ENCODE measurements at regions not wholly inside any gene's neighbourhood (a gene's known extent, or its start where the extent isn't known, plus 50 kb on each side); places are given as distances from the start of the nearest gene placed in this dataset.
A peak's percentile ranks its signal among the peaks of the same experiment; 100 is the strongest.

DNA sequence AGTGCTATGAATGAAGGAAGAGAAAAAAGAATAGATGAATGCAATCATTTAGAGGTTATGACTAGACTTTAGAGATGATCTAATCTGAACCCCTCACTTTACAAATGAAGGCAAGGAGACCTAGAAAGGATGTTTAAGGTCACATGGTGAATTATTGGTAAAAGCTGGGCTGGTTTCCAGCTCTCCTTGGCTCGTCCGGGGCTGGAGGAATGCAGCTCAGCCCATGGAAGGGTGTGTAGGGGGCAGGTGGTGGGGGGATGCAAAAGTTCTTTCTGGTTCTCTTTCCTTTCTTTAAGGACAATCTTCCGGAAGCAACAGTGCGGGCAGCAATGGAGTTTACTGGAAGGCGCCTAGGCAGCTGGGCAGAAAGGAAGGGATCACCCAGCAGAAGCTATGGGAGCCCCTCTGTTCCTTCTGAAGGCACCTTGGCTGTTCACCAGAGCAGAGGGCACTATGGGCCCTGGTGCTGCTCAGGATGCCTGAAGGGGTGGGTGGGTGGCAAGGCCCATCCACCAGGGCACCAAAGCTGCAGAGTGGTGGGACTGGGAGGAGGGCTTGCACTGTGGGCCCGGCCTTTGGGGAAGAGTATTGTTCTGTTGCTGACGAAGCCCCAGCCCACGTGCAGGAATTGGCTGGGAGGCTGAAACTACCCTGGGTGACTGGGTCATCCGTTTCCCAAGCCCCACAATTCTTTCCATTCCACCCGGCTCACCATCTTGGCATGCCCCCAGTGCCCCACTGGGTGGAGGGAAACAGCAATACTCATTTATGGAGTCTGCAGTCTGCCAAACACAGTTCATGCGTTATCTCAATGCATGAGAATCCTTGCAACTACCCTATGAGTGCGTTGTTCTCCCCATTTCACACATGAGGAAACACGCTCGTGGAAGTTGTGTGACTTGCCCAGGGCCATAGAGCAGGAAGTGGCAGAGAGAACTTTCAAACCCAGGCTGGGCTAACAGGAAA, 78.2 kb downstream of the IRF2BPL start:
- Histone ChIP-seq H3K36me3 (ENCODE audit: control insufficient read depth, insufficient read depth, low read length) (no peaks in the 10 kb centered on the region), H3K9me3 (ENCODE audit: control insufficient read depth, insufficient read depth, low read length) (no peaks in the 10 kb centered on the region), H3K4me1 (ENCODE audit: control insufficient read depth, insufficient read depth, low read length) (peaks cover 79% of the 10 kb centered on the region), H3K4me3 (ENCODE audit: low read depth, low read length) (no peak overlapping the region), H3K27me3 (ENCODE audit: control insufficient read depth, insufficient read depth, low read length) (no peaks in the 10 kb centered on the region), H3K27ac (ENCODE audit: low read depth, low read length) (peak overlapping the region; percentile 68)
- DNase-seq (ENCODE audit: low read depth in 4 of 6, low spot score in 6 of 6) = peak in 2 of 6 donors; percentile 56 to 76
- 39% methylated on average over 10 of the region's 14 CpGs for WGBS (ENCODE audit: insufficient coverage)

DNA sequence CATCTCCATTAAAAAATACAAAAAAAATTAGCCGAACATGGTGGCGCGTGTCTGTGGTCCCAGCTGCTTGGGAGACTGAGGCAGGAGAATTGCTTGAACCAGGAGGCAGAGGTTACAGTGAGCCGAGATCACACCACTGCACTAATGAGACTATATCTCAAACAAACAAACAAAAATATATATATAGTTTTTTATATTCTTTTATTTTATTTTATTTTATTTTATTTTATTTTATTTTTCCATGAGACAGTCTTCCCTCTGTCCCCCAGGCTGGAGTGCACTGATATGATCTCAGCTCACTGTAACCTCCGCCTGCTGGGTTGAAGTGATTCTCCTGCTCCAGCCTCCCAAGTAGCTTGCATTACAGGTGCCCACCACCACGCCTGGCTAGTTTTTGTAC, 79.5 kb downstream of the IRF2BPL start:
- H3K27ac ChIP-seq (ENCODE audit: low read depth, low read length) = peak overlapping the region; percentile 92
- no peak for DNase-seq (ENCODE audit: low read depth in 4 of 6, low spot score in 6 of 6)
- H3K27me3 ChIP-seq (ENCODE audit: control insufficient read depth, insufficient read depth, low read length) = no peaks in the 10 kb centered on the region
- 100% methylated on average over 1 of the region's 6 CpGs for WGBS (ENCODE audit: insufficient coverage)
- peaks cover 65% of the 10 kb centered on the region for H3K4me1 ChIP-seq (ENCODE audit: control insufficient read depth, insufficient read depth, low read length)
- H3K36me3 ChIP-seq (ENCODE audit: control insufficient read depth, insufficient read depth, low read length) = no peaks in the 10 kb centered on the region
- H3K4me3 ChIP-seq (ENCODE audit: low read depth, low read length) = no peak overlapping the region
- H3K9me3 ChIP-seq (ENCODE audit: control insufficient read depth, insufficient read depth, low read length) = no peaks in the 10 kb centered on the region

DNA sequence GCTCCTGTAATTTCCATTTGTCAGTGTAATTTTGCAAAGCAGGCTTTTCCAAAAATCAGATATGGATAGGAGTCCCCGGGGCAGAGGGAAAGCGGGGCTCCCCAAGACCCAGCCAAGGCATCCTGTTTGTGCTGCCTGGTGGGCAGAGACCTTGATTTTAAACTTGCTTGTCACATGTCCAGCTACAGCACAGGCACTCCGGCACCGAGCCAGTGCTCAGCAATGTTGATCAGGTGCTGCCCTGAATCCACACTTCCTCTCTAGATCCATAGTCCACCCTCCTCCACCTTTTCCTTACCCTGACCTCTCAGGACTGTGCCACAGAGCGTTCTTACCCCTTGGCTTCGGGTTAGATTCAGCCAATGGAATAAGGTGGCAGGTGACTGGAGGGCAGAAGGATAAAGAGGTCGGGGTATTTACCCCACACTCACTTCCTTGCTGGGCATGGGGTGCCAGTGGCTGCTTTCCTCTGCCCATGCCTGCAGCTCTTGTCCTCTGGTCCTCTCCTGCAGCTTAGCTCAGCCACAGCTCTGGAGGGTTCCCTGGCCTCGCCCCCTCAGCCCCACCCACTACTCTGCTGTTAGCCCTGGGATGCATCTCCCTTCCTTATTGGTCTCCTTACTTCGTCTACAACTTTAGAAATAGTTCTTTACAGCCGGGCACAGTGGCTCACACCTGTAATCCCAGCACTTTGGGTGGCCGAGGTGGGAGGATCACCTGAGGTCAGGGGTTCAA, 80.1 kb downstream of the IRF2BPL start:
- peak overlapping the region; percentile 92 for H3K27ac ChIP-seq (ENCODE audit: low read depth, low read length)
- no peaks in the 10 kb centered on the region for H3K36me3 ChIP-seq (ENCODE audit: control insufficient read depth, insufficient read depth, low read length)
- WGBS (ENCODE audit: insufficient coverage) = 52% methylated on average over 6 of the region's 11 CpGs
- H3K4me3 ChIP-seq (ENCODE audit: low read depth, low read length) = no peak overlapping the region
- DNase-seq (ENCODE audit: low read depth in 4 of 6, low spot score in 6 of 6) = peak in 1 of 6 donors; percentile 34
- peaks cover 59% of the 10 kb centered on the region for H3K4me1 ChIP-seq (ENCODE audit: control insufficient read depth, insufficient read depth, low read length)
- H3K9me3 ChIP-seq (ENCODE audit: control insufficient read depth, insufficient read depth, low read length) = no peaks in the 10 kb centered on the region
- H3K27me3 ChIP-seq (ENCODE audit: control insufficient read depth, insufficient read depth, low read length) = no peaks in the 10 kb centered on the region

DNA sequence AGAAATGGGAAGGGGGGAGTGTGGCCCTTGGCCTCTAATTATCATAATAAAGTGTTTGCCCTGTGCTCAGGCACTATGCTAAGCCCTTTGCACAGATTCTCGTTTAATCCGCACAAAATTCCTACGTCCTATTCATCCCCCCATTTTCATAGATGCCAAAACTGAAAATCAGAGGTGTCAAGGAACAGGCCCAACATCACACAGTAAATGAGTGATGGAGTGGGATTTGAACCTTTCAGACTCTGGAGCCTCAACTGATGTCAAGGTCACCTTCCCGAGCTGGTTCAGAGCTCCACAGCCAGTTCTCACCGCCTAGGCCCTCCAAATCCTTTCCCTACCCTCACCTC, 80.7 kb downstream of the IRF2BPL start:
- Histone ChIP-seq H3K27ac (ENCODE audit: low read depth, low read length) (peak overlapping the region; percentile 92), H3K9me3 (ENCODE audit: control insufficient read depth, insufficient read depth, low read length) (no peaks in the 10 kb centered on the region), H3K36me3 (ENCODE audit: control insufficient read depth, insufficient read depth, low read length) (no peaks in the 10 kb centered on the region), H3K27me3 (ENCODE audit: control insufficient read depth, insufficient read depth, low read length) (no peaks in the 10 kb centered on the region), H3K4me1 (ENCODE audit: control insufficient read depth, insufficient read depth, low read length) (peaks cover 55% of the 10 kb centered on the region), H3K4me3 (ENCODE audit: low read depth, low read length) (peak overlapping the region; percentile 1)
- WGBS (ENCODE audit: insufficient coverage) = 21% methylated on average over 2 of the region's 5 CpGs
- no peak for DNase-seq (ENCODE audit: low read depth in 4 of 6, low spot score in 6 of 6)

DNA sequence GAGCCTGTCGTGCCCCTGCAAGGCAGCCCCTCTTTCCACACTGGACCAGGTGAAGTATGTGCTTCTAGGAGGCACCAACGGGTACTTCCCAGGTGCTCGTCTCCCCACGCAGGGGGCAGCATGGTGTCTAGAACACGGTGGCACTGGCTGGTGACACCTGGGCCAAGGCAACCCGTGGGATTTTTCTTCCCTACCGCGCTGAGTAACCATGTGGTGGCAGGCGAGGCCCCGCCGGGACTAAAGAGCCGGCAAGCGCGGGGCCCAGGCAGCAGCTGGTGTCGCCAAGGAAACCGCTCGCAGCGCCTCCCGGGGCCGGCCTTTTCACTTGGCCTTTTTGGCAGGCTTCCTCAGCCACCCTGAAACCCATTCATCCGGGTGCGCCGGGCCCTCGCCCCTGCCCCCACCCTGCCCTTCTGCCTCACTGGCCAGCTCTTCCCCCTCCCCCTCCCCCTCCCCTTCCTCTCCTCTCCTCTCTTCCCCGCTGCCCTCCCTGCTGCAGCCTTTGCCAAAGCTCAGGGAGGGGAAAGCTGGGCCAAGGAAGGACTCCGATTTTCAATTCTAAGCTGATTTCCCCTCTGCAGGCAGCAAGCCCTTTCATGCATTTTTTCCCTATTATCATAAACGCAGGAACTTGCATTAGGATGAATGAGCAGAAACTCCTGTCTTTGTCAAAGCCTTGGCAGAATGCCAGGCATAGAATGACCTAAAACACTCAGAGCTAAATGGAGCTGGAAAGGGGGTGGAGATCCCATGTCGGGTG, 81.2 kb downstream of the IRF2BPL start:
- Histone ChIP-seq H3K4me3 (ENCODE audit: low read depth, low read length) (peak overlapping the region; percentile 1), H3K27ac (ENCODE audit: low read depth, low read length) (peak overlapping the region; percentile 92), H3K27me3 (ENCODE audit: control insufficient read depth, insufficient read depth, low read length) (no peaks in the 10 kb centered on the region), H3K36me3 (ENCODE audit: control insufficient read depth, insufficient read depth, low read length) (no peaks in the 10 kb centered on the region), H3K9me3 (ENCODE audit: control insufficient read depth, insufficient read depth, low read length) (no peaks in the 10 kb centered on the region), H3K4me1 (ENCODE audit: control insufficient read depth, insufficient read depth, low read length) (peaks cover 55% of the 10 kb centered on the region)
- peak in 4 of 6 donors; percentile 83 to 97 (median 92) for DNase-seq (ENCODE audit: low read depth in 4 of 6, low spot score in 6 of 6)
- WGBS (ENCODE audit: insufficient coverage) = under 1% methylated on average over 22 of the region's 28 CpGs

DNA sequence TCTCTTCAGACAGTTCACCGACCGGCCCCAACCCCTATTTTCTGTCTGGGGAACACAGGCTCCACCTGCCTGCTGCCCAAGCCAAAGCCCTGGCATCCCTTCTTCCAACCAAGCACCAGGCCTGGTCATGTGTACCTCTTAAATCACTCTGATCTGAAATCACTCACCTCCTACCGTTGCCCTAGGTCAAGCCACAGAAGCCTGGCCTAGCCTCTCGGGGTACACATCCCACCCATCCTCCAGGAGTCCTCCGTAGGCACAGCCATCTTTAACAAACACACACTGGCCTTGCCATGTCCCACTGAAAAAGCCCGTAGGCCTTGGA, 81.8 kb downstream of the IRF2BPL start:
- H3K4me1 ChIP-seq (ENCODE audit: control insufficient read depth, insufficient read depth, low read length) = peaks cover 58% of the 10 kb centered on the region
- no peaks in the 10 kb centered on the region for H3K36me3 ChIP-seq (ENCODE audit: control insufficient read depth, insufficient read depth, low read length)
- DNase-seq (ENCODE audit: low read depth in 4 of 6, low spot score in 6 of 6) = no peak
- peak overlapping the region; percentile 92 for H3K27ac ChIP-seq (ENCODE audit: low read depth, low read length)
- 32% methylated on average over 6 of the region's 6 CpGs for WGBS (ENCODE audit: insufficient coverage)
- H3K4me3 ChIP-seq (ENCODE audit: low read depth, low read length) = no peak overlapping the region
- no peaks in the 10 kb centered on the region for H3K27me3 ChIP-seq (ENCODE audit: control insufficient read depth, insufficient read depth, low read length)
- no peaks in the 10 kb centered on the region for H3K9me3 ChIP-seq (ENCODE audit: control insufficient read depth, insufficient read depth, low read length)

DNA sequence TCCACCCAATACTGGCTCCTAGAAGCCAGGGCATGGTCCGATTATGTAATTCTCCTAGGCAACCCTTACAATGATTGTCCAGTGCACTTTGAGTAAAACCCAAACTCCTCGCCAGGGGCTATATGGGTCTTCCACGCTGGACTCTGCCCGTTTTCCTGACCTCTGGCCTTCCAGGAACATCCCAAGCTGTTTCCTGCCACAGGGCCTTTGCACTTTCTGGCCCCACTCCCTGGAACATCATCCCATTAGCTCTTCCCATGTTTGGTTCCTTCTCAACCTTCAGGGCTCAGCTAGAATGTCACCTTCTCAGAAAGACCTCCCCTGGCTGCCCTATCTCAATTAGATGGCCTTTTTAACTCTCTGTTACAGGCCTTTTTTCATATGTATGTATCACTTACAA, 85.4 kb downstream of the IRF2BPL start:
- Histone ChIP-seq H3K4me1 (ENCODE audit: control insufficient read depth, insufficient read depth, low read length) (peaks cover 53% of the 10 kb centered on the region), H3K36me3 (ENCODE audit: control insufficient read depth, insufficient read depth, low read length) (no peaks in the 10 kb centered on the region)
- WGBS (ENCODE audit: insufficient coverage) = 82% methylated on average over 4 of the region's 4 CpGs

DNA sequence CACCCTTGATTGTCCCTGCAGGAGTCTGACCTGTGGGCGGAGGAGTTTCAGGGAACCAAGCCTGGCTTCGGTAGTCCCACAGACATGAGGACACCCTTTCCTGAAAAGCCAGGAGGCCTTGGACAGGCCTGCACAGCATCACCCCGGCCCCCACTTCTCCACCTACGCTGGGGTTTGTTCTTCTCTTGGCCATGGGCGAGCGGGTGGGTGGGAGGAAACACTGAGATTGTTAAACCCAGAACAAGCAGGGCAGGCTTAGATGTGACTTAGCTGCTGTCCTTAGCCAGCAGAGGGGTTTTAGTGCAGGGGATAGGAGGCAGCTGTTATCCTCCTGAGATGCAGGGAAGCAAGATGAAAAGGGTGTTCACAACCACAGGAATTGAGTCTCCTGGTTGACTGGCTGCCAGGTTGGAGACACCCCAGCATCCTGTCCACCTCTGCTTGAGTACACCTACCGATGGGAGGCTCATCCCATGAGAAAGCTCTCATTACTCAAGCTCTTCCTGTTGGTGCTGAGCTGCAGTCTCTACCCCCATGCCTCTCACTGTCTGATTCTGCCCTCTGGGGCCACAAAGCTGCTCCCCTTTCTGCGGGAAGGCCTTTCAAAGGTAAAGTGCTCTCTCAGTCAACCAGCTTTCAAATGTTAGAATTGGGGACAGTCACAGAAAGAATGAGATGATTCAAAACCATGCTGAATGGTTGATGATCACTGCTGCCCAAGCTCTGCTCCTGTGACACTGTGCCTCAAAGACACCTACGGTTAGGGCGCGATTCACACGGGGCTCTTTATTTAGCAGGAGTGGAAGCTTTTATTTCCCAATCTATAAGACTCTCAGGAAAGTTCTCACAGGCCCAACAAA, 86.3 kb downstream of the IRF2BPL start:
- 57% methylated on average over 5 of the region's 12 CpGs for WGBS (ENCODE audit: insufficient coverage)
- H3K27ac ChIP-seq (ENCODE audit: low read depth, low read length) = no peak overlapping the region

More for the DNA sequence above, 85.4 kb downstream of the IRF2BPL start:
- no peak overlapping the region for H3K4me3 ChIP-seq (ENCODE audit: low read depth, low read length)
- H3K9me3 ChIP-seq (ENCODE audit: control insufficient read depth, insufficient read depth, low read length) = no peaks in the 10 kb centered on the region
- DNase-seq (ENCODE audit: low read depth in 4 of 6, low spot score in 6 of 6) = no peak
- no peak overlapping the region for H3K27ac ChIP-seq (ENCODE audit: low read depth, low read length)
- H3K27me3 ChIP-seq (ENCODE audit: control insufficient read depth, insufficient read depth, low read length) = no peaks in the 10 kb centered on the region

DNA sequence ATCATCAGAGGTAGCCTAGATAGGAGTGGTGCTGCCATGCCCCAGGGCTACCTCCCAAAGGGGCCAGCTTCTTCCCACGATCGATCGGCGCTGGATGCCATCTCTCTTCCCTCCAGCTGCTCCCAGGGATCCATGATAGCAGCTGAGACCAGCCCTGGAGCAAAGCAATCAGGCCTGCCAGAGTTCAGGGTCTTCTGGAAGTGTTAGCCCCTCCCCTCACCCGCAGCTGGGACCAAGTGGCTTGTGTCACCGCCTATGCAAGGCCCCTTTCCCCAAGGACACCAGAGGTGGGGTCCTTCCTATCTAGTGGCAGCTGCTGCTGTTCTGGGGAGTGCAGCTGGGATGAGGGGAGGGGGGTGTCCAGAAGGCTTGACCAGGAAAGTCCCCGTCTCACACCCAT, 87.0 kb downstream of the IRF2BPL start:
- Histone ChIP-seq H3K36me3 (ENCODE audit: control insufficient read depth, insufficient read depth, low read length) (no peaks in the 10 kb centered on the region), H3K4me3 (ENCODE audit: low read depth, low read length) (no peak overlapping the region), H3K27me3 (ENCODE audit: control insufficient read depth, insufficient read depth, low read length) (no peaks in the 10 kb centered on the region), H3K9me3 (ENCODE audit: control insufficient read depth, insufficient read depth, low read length) (no peaks in the 10 kb centered on the region), H3K27ac (ENCODE audit: low read depth, low read length) (no peak overlapping the region), H3K4me1 (ENCODE audit: control insufficient read depth, insufficient read depth, low read length) (peaks cover 53% of the 10 kb centered on the region)
- WGBS (ENCODE audit: insufficient coverage) = 47% methylated on average over 4 of the region's 7 CpGs
- DNase-seq (ENCODE audit: low read depth in 4 of 6, low spot score in 6 of 6) = no peak

More for the DNA sequence above, 86.3 kb downstream of the IRF2BPL start:
- Histone ChIP-seq H3K27me3 (ENCODE audit: control insufficient read depth, insufficient read depth, low read length) (no peaks in the 10 kb centered on the region), H3K4me1 (ENCODE audit: control insufficient read depth, insufficient read depth, low read length) (peaks cover 53% of the 10 kb centered on the region), H3K36me3 (ENCODE audit: control insufficient read depth, insufficient read depth, low read length) (no peaks in the 10 kb centered on the region), H3K9me3 (ENCODE audit: control insufficient read depth, insufficient read depth, low read length) (no peaks in the 10 kb centered on the region), H3K4me3 (ENCODE audit: low read depth, low read length) (no peak overlapping the region)
- DNase-seq (ENCODE audit: low read depth in 4 of 6, low spot score in 6 of 6) = no peak
